Activated naive CD8-positive, alpha-beta T cell treated with anti-CD3 and anti-CD28 coated beads, Interleukin-2, amount 10 ng/mL, durations not matched to agents 7 days and 5 days (primary cell): ENCODE measurements at regions not wholly inside any gene's neighbourhood (a gene's known extent, or its start where the extent isn't known, plus 50 kb on each side); places are given as distances from the start of the nearest gene placed in this dataset.

Experiments
- ATAC-seq: fragments of 150-1000 bp; cut with Tn5 transposase; one replicate; pipeline ENCODE4 v1.10.0; 2021; ENCODE audit warnings: low read depth, moderate library complexity
- POLR2A ChIA-PET: fragments of 350-600 bp; sonication (Branson Sonifier 250); formaldehyde crosslinking; loops from one replicate; lab custom pipeline; 2021; ENCODE audit warnings: antibody characterized with exemption; lab: Charles Lee
- DNase-seq: peaks from one replicate; pipeline ENCODE4 v3.0.0; 2021
- H3K27ac Mint-ChIP-seq: one replicate; pipeline ENCODE4 v1.8.0; 2022; ENCODE audit warnings: mild to moderate bottlenecking, mixed read lengths
- H3K27me3 Mint-ChIP-seq: one replicate; pipeline ENCODE4 v1.8.0; 2022; ENCODE audit warnings: mild to moderate bottlenecking, moderate library complexity, mixed read lengths
- H3K36me3 Mint-ChIP-seq: one replicate; pipeline ENCODE4 v1.8.0; 2021; ENCODE audit warnings: mild to moderate bottlenecking, mixed read lengths
- H3K4me1 Mint-ChIP-seq: one replicate; pipeline ENCODE4 v1.8.0; 2021; ENCODE audit warnings: mixed read lengths
- H3K4me3 Mint-ChIP-seq: one replicate; pipeline ENCODE4 v1.8.0; 2022; ENCODE audit warnings: mild to moderate bottlenecking, moderate library complexity, mixed read lengths
- H3K9me3 Mint-ChIP-seq: one replicate; pipeline ENCODE4 v1.8.0; 2021; ENCODE audit warnings: mixed read lengths

DNA sequence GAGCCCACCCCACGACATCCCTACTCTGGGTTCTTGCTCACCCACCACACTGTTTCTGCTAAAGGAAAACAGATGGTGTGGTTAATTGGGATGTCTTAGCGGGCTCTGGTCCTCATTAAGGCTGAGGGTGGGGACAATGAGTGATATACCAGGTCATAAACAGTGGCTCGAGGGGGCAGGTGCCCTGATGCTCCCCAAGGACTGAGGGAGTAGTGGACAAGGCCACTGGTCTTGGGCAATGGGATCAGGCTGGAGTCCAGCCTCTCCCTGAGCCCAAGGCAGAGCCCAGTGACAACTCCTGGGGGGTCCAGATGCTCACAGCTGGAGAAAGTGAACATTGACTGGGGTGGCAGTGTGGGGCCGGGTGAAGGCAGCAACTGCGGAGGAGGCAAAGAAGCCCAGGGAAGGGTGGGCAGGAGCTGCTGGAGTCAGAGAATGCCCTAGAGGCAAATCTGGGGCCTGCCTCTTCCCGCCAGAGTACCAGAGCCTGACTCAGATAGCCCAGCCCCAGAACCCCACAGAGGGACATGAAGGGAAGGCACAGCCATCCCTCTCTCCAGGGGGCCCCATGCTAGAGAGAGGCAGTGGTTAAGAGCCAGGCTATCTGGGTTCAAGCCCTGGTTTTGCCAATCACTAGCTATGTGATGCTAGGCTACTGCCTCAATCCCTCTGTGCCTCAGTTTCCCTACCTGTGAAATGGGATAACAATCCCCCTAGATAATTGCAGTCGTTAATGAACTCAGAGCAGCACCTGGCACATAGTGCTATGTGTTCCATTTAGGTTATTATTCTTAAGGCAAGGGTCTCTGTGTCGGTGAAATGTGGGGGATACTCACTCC is 72.3 kb downstream of the MRPL14 start:
- ATAC-seq = no peak
- POLR2A ChIA-PET = interaction anchor here (0.6 kb wide), 1 partner anchor 470 kb away, joined by 4 read pairs; no protein-coding TSS in a partner anchor
- no peaks in the 10 kb centered on the region for H3K9me3 Mint-ChIP-seq
- DNase-seq = no peak
- peaks cover 3% of the 10 kb centered on the region for H3K36me3 Mint-ChIP-seq
- H3K27ac Mint-ChIP-seq = no peak overlapping the region
- no peak overlapping the region for H3K4me3 Mint-ChIP-seq
- peaks cover 5% of the 10 kb centered on the region for H3K27me3 Mint-ChIP-seq
- peaks cover 17% of the 10 kb centered on the region for H3K4me1 Mint-ChIP-seq

DNA sequence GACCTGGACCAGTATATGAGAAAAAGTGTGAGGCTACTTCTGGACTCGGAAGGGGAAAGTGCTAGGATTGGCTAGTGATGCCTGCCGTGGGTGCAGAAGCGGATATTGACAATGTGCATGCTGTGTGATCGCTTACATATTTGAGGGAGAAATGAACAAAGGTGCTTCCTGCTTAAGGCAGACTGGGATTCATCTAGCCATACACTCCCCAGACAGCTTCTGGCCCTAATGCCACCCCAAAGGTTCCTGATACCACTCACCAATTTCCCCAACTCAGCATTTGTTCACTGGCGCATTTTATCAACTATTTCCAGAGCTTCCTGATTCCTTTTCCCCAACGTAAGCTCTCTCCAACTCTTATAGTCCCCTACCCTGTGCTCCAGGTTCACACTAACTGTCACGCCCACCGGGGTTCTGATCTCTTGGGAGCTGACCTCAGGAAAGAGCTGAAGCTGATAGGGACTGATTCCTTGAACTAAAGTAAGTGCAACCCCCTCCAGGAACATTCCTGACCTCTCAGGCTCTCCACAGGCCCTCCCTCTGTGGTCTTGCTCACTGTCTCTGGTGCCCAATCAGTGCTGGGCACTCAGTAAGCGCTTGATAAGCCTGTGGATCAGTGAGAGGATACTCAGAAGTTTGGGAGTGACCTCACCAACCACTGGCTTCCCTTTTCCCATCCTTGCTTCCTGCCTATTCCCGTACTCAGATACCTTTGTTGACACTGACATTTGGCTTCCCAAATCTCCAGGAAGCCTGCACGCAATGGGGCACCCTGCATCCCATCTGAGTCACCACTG is 73.3 kb downstream of the MRPL14 start:
- POLR2A ChIA-PET = no interaction called here
- Mint-ChIP-seq H3K4me3 (no peak overlapping the region), H3K36me3 (no peaks in the 10 kb centered on the region)

GRCh38 chr6:44053106-44053756 is 74.0 kb downstream of the MRPL14 start:
- H3K27ac Mint-ChIP-seq = no peak overlapping the region
- ATAC-seq = no peak
- DNase-seq = no peak
- POLR2A ChIA-PET = interaction anchor here (0.8 kb wide), 1 partner anchor 424 kb away, joined by 3 read pairs; no protein-coding TSS in a partner anchor
- peaks cover 3% of the 10 kb centered on the region for H3K27me3 Mint-ChIP-seq
- no peak overlapping the region for H3K4me3 Mint-ChIP-seq
- no peaks in the 10 kb centered on the region for H3K9me3 Mint-ChIP-seq
- no peaks in the 10 kb centered on the region for H3K36me3 Mint-ChIP-seq
- H3K4me1 Mint-ChIP-seq = peaks cover 15% of the 10 kb centered on the region

More for the DNA sequence above, 73.3 kb downstream of the MRPL14 start:
- Mint-ChIP-seq H3K27me3 (peaks cover 6% of the 10 kb centered on the region), H3K9me3 (no peaks in the 10 kb centered on the region), H3K27ac (no peak overlapping the region), H3K4me1 (peaks cover 18% of the 10 kb centered on the region)
- no peak for ATAC-seq
- no peak for DNase-seq

GRCh38 chr6:44052419-44053023 is 74.7 kb downstream of the MRPL14 start:
- no peak overlapping the region for H3K27ac Mint-ChIP-seq
- H3K4me3 Mint-ChIP-seq = no peak overlapping the region
- peaks cover 11% of the 10 kb centered on the region for H3K4me1 Mint-ChIP-seq
- H3K36me3 Mint-ChIP-seq = no peaks in the 10 kb centered on the region
- peaks cover 2% of the 10 kb centered on the region for H3K27me3 Mint-ChIP-seq
- ATAC-seq (peak; percentile 19), DNase-seq (no peak)
- no peaks in the 10 kb centered on the region for H3K9me3 Mint-ChIP-seq
- POLR2A ChIA-PET = interaction anchor here (0.8 kb wide), 1 partner anchor 423 kb away, joined by 3 read pairs; no protein-coding TSS in a partner anchor

DNA sequence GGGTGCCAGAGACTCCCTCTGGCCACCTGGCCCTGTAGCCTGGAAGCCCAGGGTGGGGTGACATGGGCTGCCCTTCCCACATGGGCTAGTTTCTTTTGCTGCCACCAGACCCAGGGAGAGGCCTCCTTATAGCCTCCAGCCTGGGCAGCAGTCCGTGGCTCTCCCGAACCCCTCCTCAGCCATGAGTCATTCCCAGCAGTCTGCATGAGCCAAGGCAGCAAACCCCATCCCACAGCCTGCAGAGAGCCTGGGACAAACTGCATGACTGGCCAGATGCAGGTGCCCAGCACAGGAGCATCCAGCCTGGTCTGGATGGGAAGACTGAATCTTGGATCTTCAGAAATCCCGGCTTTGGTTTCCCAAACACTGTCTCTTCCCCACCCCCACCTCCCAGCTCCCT is 75.7 kb downstream of the MRPL14 start:
- peaks cover 2% of the 10 kb centered on the region for H3K27me3 Mint-ChIP-seq
- H3K4me1 Mint-ChIP-seq = peaks cover 11% of the 10 kb centered on the region
- H3K9me3 Mint-ChIP-seq = no peaks in the 10 kb centered on the region
- H3K36me3 Mint-ChIP-seq = no peaks in the 10 kb centered on the region
- ATAC-seq = no peak
- POLR2A ChIA-PET = no interaction called here
- no peak for DNase-seq
- no peak overlapping the region for H3K27ac Mint-ChIP-seq
- H3K4me3 Mint-ChIP-seq = no peak overlapping the region

GRCh38 chr6:44050872-44051505 is 76.3 kb downstream of the MRPL14 start:
- H3K27ac Mint-ChIP-seq = no peak overlapping the region
- H3K27me3 Mint-ChIP-seq = peaks cover 2% of the 10 kb centered on the region
- ATAC-seq = no peak
- peaks cover 11% of the 10 kb centered on the region for H3K4me1 Mint-ChIP-seq
- H3K36me3 Mint-ChIP-seq = no peaks in the 10 kb centered on the region
- no peak for DNase-seq
- POLR2A ChIA-PET = no interaction called here
- no peaks in the 10 kb centered on the region for H3K9me3 Mint-ChIP-seq
- H3K4me3 Mint-ChIP-seq = no peak overlapping the region

DNA sequence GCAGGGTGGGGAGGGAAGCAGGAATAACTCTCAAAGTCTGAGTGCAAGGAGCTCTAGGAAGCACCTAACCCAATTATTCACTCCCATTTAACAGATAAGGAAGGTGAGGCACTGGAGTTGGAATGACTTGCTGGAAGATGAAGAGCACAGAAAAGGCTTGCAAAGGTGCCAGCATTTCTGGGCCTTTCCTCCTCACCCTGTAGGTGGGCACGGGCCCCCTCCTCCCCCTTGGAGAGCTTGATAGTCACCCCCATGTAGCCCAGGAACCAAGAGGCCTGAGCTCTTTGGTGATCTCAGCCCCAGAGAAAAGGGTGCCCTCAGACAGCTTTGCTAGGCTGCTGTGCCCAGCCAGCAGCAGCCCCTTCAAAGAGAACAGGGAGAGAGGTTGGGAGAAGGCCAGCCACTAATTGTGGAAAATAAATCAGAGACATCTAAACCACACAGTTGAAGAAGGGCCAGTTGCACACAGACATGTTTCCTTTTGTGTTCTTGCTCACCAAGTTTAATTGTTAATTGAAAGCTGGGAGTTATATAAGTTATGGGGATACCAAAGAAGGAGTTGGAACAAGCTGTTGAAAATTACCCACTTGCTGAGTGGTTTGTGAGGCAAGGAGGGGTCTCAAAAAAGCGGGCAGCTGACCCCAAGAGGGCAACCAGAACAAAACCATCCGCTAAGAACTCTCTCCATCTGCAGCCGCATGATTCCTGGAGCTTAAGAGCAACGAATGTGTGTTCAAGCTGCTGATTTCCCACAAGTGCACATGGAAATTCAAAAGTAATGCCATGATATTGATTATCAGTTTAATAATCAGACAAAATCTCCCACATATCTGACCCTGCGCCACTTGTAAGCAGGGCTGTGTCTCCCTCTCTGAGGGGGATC is 77.0 kb downstream of the MRPL14 start:
- H3K4me3 Mint-ChIP-seq = no peak overlapping the region
- peaks cover 2% of the 10 kb centered on the region for H3K27me3 Mint-ChIP-seq
- H3K27ac Mint-ChIP-seq = no peak overlapping the region
- no peaks in the 10 kb centered on the region for H3K9me3 Mint-ChIP-seq
- DNase-seq (no peak), ATAC-seq (no peak)
- POLR2A ChIA-PET = no interaction called here
- no peaks in the 10 kb centered on the region for H3K36me3 Mint-ChIP-seq
- H3K4me1 Mint-ChIP-seq = peaks cover 11% of the 10 kb centered on the region

DNA sequence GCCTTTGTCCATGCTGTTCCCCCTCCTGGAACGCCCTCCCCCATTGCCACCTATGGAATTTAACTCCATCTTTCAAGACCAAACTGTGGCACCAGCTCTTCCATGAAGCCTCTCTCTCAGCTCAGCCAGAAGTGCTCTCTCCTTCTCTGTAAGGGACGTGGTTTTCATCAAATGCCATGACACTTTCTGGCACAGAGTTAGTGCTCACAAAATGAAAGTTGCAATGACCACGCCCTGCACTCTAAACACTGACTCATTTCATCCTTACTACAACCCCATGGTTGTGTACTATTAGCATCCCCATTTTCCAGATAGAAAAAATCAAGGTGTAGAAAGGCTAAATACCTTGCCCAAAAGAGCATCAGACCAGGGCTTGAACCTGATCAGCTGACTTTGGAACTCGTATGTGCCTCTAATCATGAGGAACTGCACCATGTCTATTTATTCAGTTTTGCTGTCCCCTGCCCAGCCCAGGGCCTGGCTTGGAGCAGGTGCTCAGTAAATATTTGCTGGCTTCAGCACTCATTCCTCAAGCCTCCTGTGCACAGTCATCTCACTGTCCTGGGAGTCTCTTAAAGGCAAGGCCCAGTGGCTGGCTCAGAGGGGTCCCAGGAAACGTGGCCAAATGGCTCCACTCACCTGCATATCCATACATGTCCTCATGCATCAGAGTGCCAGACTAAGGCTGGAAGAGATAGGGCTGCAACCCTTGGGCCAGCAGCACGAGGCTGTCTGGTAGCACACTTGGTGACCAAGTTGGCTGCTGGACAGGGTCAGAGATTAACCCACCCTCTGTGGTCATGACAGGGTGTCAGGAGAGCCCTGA is 77.9 kb downstream of the MRPL14 start:
- DNase-seq = no peak
- POLR2A ChIA-PET = no interaction called here
- peaks cover 11% of the 10 kb centered on the region for H3K4me1 Mint-ChIP-seq
- peak; percentile 83 for ATAC-seq
- H3K27me3 Mint-ChIP-seq = peaks cover 2% of the 10 kb centered on the region
- peak overlapping the region; percentile 72 for H3K27ac Mint-ChIP-seq
- no peaks in the 10 kb centered on the region for H3K9me3 Mint-ChIP-seq
- H3K4me3 Mint-ChIP-seq = peak overlapping the region; percentile 29
- no peaks in the 10 kb centered on the region for H3K36me3 Mint-ChIP-seq

DNA sequence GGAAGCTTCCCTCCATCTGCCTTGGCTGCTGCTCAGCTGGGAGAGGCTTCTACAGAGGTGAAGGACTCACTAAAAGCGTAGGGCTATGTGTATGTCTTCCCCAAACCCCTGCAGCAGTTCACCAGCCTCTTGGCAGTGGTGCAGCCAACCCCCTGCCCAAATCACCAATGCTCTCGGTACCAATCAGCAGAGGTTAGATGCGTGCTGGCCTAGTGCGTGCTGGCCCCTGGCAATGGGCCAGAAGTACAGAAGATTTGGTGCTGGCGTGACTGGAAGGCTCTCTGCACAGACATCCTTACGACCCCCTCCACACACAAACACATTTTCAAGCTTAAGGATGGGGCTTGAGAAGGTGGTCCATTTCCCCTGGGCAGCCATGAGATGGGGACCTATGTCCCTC is 79.0 kb downstream of the MRPL14 start:
- DNase-seq (no peak), ATAC-seq (no peak)
- Mint-ChIP-seq H3K27me3 (peaks cover 2% of the 10 kb centered on the region), H3K27ac (no peak overlapping the region), H3K4me3 (no peak overlapping the region), H3K4me1 (peaks cover 11% of the 10 kb centered on the region), H3K36me3 (no peaks in the 10 kb centered on the region), H3K9me3 (no peaks in the 10 kb centered on the region)
- POLR2A ChIA-PET = no interaction called here

GRCh38 chr6:44047801-44048200 is 79.5 kb downstream of the MRPL14 start:
- H3K27ac Mint-ChIP-seq = no peak overlapping the region
- H3K4me3 Mint-ChIP-seq = no peak overlapping the region
- no peaks in the 10 kb centered on the region for H3K36me3 Mint-ChIP-seq
- POLR2A ChIA-PET = no interaction called here
- H3K4me1 Mint-ChIP-seq = peaks cover 13% of the 10 kb centered on the region
- no peaks in the 10 kb centered on the region for H3K9me3 Mint-ChIP-seq
- peaks cover 2% of the 10 kb centered on the region for H3K27me3 Mint-ChIP-seq
- ATAC-seq (no peak), DNase-seq (no peak)

DNA sequence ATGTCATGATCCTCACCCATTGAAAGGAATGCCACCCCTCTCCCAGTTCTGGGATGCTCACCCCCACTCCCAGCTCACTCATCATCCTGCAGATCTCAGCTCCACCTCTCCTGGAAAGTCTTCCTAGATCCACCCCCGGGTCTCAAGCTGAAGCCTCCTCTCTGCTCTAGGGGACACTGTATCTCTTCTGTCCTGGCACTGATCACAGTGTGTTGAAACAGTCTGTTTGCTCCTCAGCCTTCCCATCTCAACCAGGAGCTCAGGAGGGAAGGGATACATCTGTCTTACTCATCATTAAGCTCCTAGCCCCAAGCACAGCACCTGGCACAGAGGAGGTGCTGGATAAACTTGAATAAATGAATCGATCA is 80.1 kb downstream of the MRPL14 start:
- Mint-ChIP-seq H3K27ac (no peak overlapping the region), H3K9me3 (no peaks in the 10 kb centered on the region), H3K4me3 (no peak overlapping the region), H3K36me3 (no peaks in the 10 kb centered on the region), H3K27me3 (peaks cover 2% of the 10 kb centered on the region), H3K4me1 (peaks cover 13% of the 10 kb centered on the region)
- no peak for ATAC-seq
- no peak for DNase-seq
- POLR2A ChIA-PET = no interaction called here
